Neuronal stem cell (in vitro differentiated cells): ENCODE measurements at regions not wholly inside any gene's neighbourhood (a gene's known extent, or its start where the extent isn't known, plus 50 kb on each side); places are given as distances from the start of the nearest gene placed in this dataset.
"Not testable (repeated sequence)": the region's sequence is repeated elsewhere in the genome, so short reads cannot be mapped to it uniquely, and the experiment has no call there.

Experiments used
- DNase-seq: peaks from one replicate; pipeline ENCODE4 v3.0.0-alpha.2; 2013; ENCODE audit warnings: low spot score
- H2AFZ ChIP-seq: one replicate; pipeline ENCODE4 v1.6.1; 2013; ENCODE audit warnings: mild to moderate bottlenecking, low read length, inconsistent platforms
- H2AK5ac ChIP-seq: 2 replicates; pipeline ENCODE4 v1.6.1; 2013; ENCODE audit warnings: low read depth, mild to moderate bottlenecking, inconsistent platforms, low read length, moderate library complexity, mixed read lengths
- H2BK120ac ChIP-seq: 2 replicates; pipeline ENCODE4 v1.6.1; 2013; ENCODE audit warnings: low read depth, mild to moderate bottlenecking, inconsistent platforms, low read length, moderate library complexity, mixed read lengths
- H2BK12ac ChIP-seq: one replicate; pipeline ENCODE4 v1.6.1; 2013; ENCODE audit warnings: low read length, inconsistent platforms
- H2BK15ac ChIP-seq: 2 replicates; pipeline ENCODE4 v1.6.1; 2013; ENCODE audit warnings: mild to moderate bottlenecking, low read length, inconsistent platforms, mixed read lengths
- H2BK5ac ChIP-seq: one replicate; pipeline ENCODE4 v1.6.1; 2013; ENCODE audit warnings: inconsistent platforms, mild to moderate bottlenecking, low read length, moderate library complexity
- H3K14ac ChIP-seq: one replicate; pipeline ENCODE4 v1.6.1; 2013; ENCODE audit warnings: low read length, inconsistent platforms
- H3K18ac ChIP-seq: 2 replicates; pipeline ENCODE4 v1.6.1; 2013; ENCODE audit warnings: low read length, inconsistent platforms
- H3K23ac ChIP-seq: 2 replicates; pipeline ENCODE4 v1.6.1; 2013; ENCODE audit warnings: low read depth, mild to moderate bottlenecking, mixed read lengths, low read length, inconsistent platforms; ENCODE audit not compliant: poor library complexity
- H3K27ac ChIP-seq: replicated peaks from 3 replicates; pipeline ENCODE4 v1.5.1; 2013; ENCODE audit warnings: low read length, inconsistent platforms
- H3K27me3 ChIP-seq, 3 experiments: 2 replicates each; pipeline ENCODE4 v1.6.1; 2013; ENCODE audit warnings: low read length in 3 of 3, mild to moderate bottlenecking in 2 of 3, inconsistent platforms in 1 of 3, low read depth in 1 of 3, mixed read lengths in 1 of 3, moderate library complexity in 1 of 3; ENCODE audit not compliant: control insufficient read depth in 3 of 3, insufficient read depth in 3 of 3
- H3K36me3 ChIP-seq, 2 donors: replicated peaks in 1 of 2; 2 replicates each; pipeline ENCODE4 v1.6.1; 2013; ENCODE audit warnings: low read length in 2 of 2; ENCODE audit not compliant: control insufficient read depth in 2 of 2, insufficient read depth in 2 of 2
- H3K4ac ChIP-seq: 2 replicates; pipeline ENCODE4 v1.6.1; 2013; ENCODE audit warnings: inconsistent platforms, mild to moderate bottlenecking, low read length, moderate library complexity
- H3K4me1 ChIP-seq, 2 donors: 1 replicate in 1 of 2; 2 replicates in 1 of 2; pipeline ENCODE4 v1.6.1; 2013; ENCODE audit warnings: low read length in 2 of 2, low read depth in 1 of 2; ENCODE audit not compliant: control insufficient read depth in 2 of 2, insufficient read depth in 1 of 2
- H3K4me2 ChIP-seq: one replicate; pipeline ENCODE4 v1.6.1; 2013; ENCODE audit warnings: mild to moderate bottlenecking, low read length, inconsistent platforms; ENCODE audit not compliant: insufficient read depth, poor library complexity, severe bottlenecking
- H3K4me3 ChIP-seq, 2 donors: 2 replicates each; pipeline ENCODE4 v1.5.1; 2013; ENCODE audit warnings: low read length in 2 of 2, mild to moderate bottlenecking in 2 of 2, inconsistent platforms in 1 of 2, moderate library complexity in 1 of 2
- H3K79me1 ChIP-seq: one replicate; pipeline ENCODE4 v1.6.1; 2013; ENCODE audit warnings: low read depth, mild to moderate bottlenecking, inconsistent platforms, low read length, moderate library complexity
- H3K9ac ChIP-seq: one replicate; pipeline ENCODE4 v1.6.1; 2013; ENCODE audit warnings: mild to moderate bottlenecking, low read depth, low read length, inconsistent platforms; ENCODE audit not compliant: poor library complexity
- H3K9me3 ChIP-seq, 2 donors: replicated peaks in 1 of 2; 2 replicates each; pipeline versions ENCODE3 to v1.6.1; 2013; ENCODE audit warnings: low read length in 2 of 2, mild to moderate bottlenecking in 2 of 2, inconsistent platforms in 1 of 2, low read depth in 1 of 2, mixed read lengths in 1 of 2, moderate library complexity in 1 of 2; ENCODE audit not compliant: control insufficient read depth in 2 of 2, insufficient read depth in 1 of 2
- H4K8ac ChIP-seq: one replicate; pipeline ENCODE4 v1.6.1; 2013; ENCODE audit warnings: low read depth, mild to moderate bottlenecking, inconsistent platforms, low read length, moderate library complexity
- H4K91ac ChIP-seq: one replicate; pipeline ENCODE4 v1.6.1; 2013; ENCODE audit warnings: low read length, low read depth, mild to moderate bottlenecking, inconsistent platforms; ENCODE audit not compliant: poor library complexity
- WGBS, 2 donors: extraction: QIAGEN DNeasy Blood & Tissue Kit; methylation state at CpG; one replicate each; pipeline ENCODE4 v1.1.7; 2013; ENCODE audit warnings: missing lambda C conversion rate in 2 of 2, mixed read lengths in 1 of 2; ENCODE audit not compliant: insufficient read length in 2 of 2, insufficient replicate concordance in 1 of 2; ENCODE audit errors: extremely low coverage in 2 of 2; 5-methylcytosine and 5-hydroxymethylcytosine counted together

DNA sequence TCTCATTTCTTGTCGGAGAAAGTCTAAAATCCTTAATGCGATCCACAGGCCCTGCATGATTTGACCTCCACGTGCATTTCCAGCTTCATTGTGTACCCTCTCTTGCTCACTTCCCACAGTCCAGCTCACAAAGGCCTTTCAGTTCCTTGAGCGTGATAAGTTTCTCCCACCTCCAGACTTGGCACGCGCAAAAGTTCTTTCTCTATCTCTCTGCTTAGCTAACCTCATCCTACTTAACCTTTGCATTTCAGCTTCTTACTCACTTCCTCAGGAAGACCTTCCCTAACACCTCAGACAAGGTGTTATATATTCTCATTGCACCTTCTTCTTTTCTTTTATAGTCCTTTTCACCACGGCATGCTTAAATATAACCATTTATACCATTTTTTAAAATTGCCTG lies 124.8 kb upstream of the XPO1 start:
- no peak overlapping the region for H3K23ac ChIP-seq
- H3K36me3 ChIP-seq, result no peaks in the 10 kb centered on the region
- no peaks in the 10 kb centered on the region for H3K79me1 ChIP-seq
- 100% methylated on average over 1 of the region's 7 CpGs; no CpG with 5 or more reads in 1 of the 2 donors for WGBS, 2 donors
- no peak overlapping the region for H3K9ac ChIP-seq
- H4K8ac ChIP-seq, result no peak overlapping the region
- H2AK5ac ChIP-seq, result no peak overlapping the region
- H4K91ac ChIP-seq, result no peak overlapping the region
- no peak overlapping the region for H3K18ac ChIP-seq
- no peaks in the 10 kb centered on the region for H3K9me3 ChIP-seq
- H2BK15ac ChIP-seq, result no peak overlapping the region
- H3K4me2 ChIP-seq, result no peak overlapping the region
- H3K14ac ChIP-seq, result no peak overlapping the region
- H3K27me3 ChIP-seq, result no peaks in the 10 kb centered on the region
- H3K27ac ChIP-seq, result no peak overlapping the region
- no peak for DNase-seq
- H2BK12ac ChIP-seq, result no peak overlapping the region
- H2AFZ ChIP-seq, result no peak overlapping the region
- H2BK120ac ChIP-seq, result no peak overlapping the region
- H2BK5ac ChIP-seq, result no peak overlapping the region
- H3K4me3 ChIP-seq, result no peak overlapping the region
- peaks cover 0 to 1% of the 10 kb centered on the region in 2 donors for H3K4me1 ChIP-seq
- H3K4ac ChIP-seq, result no peak overlapping the region

DNA sequence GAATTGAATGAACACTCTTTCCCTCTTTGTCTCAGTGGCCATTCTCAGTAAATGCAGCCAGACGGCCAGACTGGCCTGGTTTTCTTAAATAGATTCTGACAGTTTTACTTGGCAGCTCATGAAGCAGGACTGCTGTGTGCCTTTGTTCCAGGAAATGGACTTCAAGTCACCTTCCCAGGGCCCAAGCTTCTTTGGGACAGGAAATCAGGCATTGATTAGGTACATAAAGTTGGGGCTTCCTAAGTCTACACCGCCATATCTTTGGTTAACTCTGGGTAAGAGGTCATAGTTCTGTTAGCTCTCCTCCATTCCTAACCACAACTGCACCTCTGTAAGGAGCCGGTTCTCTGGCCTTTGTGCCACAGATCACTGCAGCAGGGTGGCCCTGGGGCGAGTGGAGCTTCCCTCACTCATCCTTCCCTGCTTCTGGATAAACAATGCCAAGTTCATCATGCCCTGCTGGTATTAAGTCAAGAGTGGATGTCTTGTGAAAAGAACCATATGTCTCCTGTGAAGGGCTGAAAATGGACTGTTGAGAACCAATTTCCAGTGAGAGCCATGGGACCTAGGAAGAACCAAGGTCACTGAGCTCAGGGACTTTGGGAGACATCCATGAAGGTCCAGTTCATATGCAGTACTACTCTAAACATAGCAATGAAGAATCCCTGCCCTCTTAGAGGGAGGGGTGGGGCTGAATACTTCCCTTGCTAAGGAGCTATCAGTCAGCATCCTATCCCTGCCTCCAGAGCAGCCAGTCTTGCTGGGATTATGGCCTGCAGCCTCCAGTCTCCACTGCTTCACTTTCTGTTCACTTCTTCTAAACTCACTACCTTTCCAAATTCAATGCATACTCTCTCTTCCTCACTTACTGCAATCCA lies 122.6 kb upstream of the XPO1 start:
- H3K79me1 ChIP-seq, result no peaks in the 10 kb centered on the region
- H3K36me3 ChIP-seq, result no peaks in the 10 kb centered on the region
- H3K18ac ChIP-seq, result no peak overlapping the region
- no peak overlapping the region for H2BK15ac ChIP-seq
- H3K4ac ChIP-seq, result no peak overlapping the region
- H2BK5ac ChIP-seq, result no peak overlapping the region
- no peak overlapping the region for H3K9ac ChIP-seq
- H3K4me2 ChIP-seq, result no peak overlapping the region
- no peak overlapping the region for H3K27ac ChIP-seq
- H3K14ac ChIP-seq, result no peak overlapping the region
- H3K4me1 ChIP-seq, result peaks cover 0 to 1% of the 10 kb centered on the region in 2 donors
- H3K27me3 ChIP-seq, result no peaks in the 10 kb centered on the region
- no CpG with 5 or more reads among the region's 4 CpGs for whole genome bisulfite sequencing, 2 donors
- no peak overlapping the region for H2BK120ac ChIP-seq
- H3K4me3 ChIP-seq, result no peak overlapping the region
- no peak for DNase-seq
- no peak overlapping the region for H2BK12ac ChIP-seq
- no peak overlapping the region for H4K91ac ChIP-seq
- H2AK5ac ChIP-seq, result no peak overlapping the region
- H2AFZ ChIP-seq, result peak overlapping the region; percentile 71
- no peak overlapping the region for H4K8ac ChIP-seq
- no peak overlapping the region for H3K23ac ChIP-seq
- no peaks in the 10 kb centered on the region for H3K9me3 ChIP-seq

DNA sequence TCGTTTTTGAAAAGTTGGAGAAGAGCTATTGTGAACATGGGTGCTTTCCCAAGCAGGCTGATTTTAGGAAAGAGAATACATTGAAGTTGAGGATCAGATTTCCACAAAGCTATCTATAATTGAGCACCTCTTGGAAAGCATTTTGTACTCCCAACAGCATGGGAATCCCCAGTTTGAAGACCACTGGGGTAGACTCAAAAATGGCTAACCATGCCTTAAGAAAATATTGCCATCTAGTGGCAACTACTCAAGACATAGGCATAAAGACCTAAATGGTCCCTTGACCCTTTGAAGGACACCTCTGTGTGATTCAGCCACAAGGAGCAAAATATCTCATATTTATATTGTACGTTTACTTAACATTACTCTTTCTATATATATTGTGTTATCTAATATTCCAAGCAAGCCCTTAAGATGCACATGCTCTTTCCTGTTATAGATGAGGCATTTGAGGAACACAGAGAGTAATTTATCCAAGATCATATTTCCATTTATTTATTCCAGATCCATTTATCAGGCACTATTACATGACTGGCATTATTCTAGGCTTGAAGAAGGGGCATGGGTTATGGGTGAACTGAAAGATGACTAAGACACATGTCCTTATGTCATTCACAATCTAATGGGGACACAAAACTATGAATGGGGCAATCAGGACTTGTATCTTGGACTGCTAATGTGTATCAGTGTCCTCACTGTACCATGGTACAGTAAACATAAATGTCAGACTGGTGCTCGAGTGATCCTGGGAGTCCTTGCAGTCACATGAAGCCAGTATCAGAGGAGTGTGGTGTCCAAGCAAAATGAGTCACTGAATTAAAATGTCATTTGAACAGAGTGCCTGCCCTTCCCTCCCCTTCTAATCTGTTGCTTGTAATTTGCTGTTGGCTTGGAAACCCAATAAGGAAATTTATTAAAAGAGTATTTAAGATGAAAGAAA lies 121.0 kb upstream of the XPO1 start:
- no peak overlapping the region for H2BK120ac ChIP-seq
- no peak overlapping the region for H3K4me3 ChIP-seq
- no peak overlapping the region for H3K4me2 ChIP-seq

DNA sequence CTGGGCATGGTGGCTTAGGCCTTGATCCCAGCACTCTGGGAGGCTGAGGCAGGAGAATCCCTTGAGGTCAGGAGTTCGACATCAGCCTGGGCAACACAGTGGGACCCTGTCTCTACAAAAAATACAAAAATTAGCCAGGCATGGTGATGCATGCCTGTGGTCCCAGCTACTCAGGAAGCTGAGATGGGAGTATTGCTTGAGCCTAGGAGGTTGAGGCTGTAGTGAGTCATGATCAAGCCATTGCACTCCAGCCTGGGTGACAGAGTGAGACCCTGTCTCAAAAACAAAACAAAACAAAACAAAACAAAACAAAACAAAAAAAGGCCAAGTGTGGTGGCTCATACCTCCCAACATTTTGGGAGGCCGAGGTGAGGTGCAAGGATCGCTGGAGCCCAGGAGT lies 111.8 kb upstream of the XPO1 start:
- H3K36me3 ChIP-seq, H3K23ac ChIP-seq, H3K9ac ChIP-seq, H2BK120ac ChIP-seq, H3K4ac ChIP-seq, H4K91ac ChIP-seq, H3K4me3 ChIP-seq, H2BK5ac ChIP-seq, H3K79me1 ChIP-seq, H2BK15ac ChIP-seq, H3K27me3 ChIP-seq, H2AK5ac ChIP-seq, H3K27ac ChIP-seq, H2BK12ac ChIP-seq, H4K8ac ChIP-seq, H3K4me1 ChIP-seq, H3K9me3 ChIP-seq, H3K4me2 ChIP-seq, H3K14ac ChIP-seq, H2AFZ ChIP-seq, DNase-seq: not testable (repeated sequence)
- H3K18ac ChIP-seq, result peak overlapping the region; percentile 8
- WGBS, 2 donors, result no CpG with 5 or more reads among the region's 3 CpGs

More for the DNA sequence above, 121.0 kb upstream of the XPO1 start:
- Histone ChIP-seq H2AK5ac (no peak overlapping the region), H3K9me3 (no peaks in the 10 kb centered on the region), H3K27ac (no peak overlapping the region), H2BK5ac (no peak overlapping the region), H3K4me1 (peaks cover 0 to 4% of the 10 kb centered on the region in 2 donors), H3K14ac (no peak overlapping the region), H4K91ac (no peak overlapping the region), H3K79me1 (no peaks in the 10 kb centered on the region), H3K27me3 (no peaks in the 10 kb centered on the region), H3K36me3 (no peaks in the 10 kb centered on the region), H3K9ac (no peak overlapping the region), H2BK12ac (no peak overlapping the region), H3K18ac (no peak overlapping the region), H4K8ac (no peak overlapping the region), H3K23ac (no peak overlapping the region), H3K4ac (no peak overlapping the region), H2AFZ (peak overlapping the region; percentile 7), H2BK15ac (no peak overlapping the region)
- WGBS, 2 donors, result no CpG with 5 or more reads among the region's 3 CpGs
- peak; percentile 20 for DNase-seq
